Right lobe of liver (tissue), 4 donors: ENCODE measurements at regions not wholly inside any gene's neighbourhood (a gene's known extent, or its start where the extent isn't known, plus 50 kb on each side); places are given as distances from the start of the nearest gene placed in this dataset.

ENCODE experiments used
- POLR2A ChIP-seq: fragments of 450-650 bp; IDR thresholded peaks from one replicate; pipeline ENCODE4 v1.6.1; 2017; ENCODE audit warnings: antibody characterized with exemption, mild to moderate bottlenecking
- TF ChIP-seq, protein P1 (sequence below), 4 donors: fragments of 200-600 bp in 3 of 4; fragments of 450-650 bp in 1 of 4; IDR thresholded peaks; one replicate each; pipeline versions ENCODE4 v1.5.1 to v1.8.0; 2016 to 2022; ENCODE audit warnings: antibody characterized with exemption in 4 of 4, mild to moderate bottlenecking in 2 of 4
- donor health status: DM: no; HTN: no; CAD: no.
- donor health status: DM: no; HTN: no; CAD: no.
- donor health status: DM: no; HTN: yes; CAD: no.

DNA sequence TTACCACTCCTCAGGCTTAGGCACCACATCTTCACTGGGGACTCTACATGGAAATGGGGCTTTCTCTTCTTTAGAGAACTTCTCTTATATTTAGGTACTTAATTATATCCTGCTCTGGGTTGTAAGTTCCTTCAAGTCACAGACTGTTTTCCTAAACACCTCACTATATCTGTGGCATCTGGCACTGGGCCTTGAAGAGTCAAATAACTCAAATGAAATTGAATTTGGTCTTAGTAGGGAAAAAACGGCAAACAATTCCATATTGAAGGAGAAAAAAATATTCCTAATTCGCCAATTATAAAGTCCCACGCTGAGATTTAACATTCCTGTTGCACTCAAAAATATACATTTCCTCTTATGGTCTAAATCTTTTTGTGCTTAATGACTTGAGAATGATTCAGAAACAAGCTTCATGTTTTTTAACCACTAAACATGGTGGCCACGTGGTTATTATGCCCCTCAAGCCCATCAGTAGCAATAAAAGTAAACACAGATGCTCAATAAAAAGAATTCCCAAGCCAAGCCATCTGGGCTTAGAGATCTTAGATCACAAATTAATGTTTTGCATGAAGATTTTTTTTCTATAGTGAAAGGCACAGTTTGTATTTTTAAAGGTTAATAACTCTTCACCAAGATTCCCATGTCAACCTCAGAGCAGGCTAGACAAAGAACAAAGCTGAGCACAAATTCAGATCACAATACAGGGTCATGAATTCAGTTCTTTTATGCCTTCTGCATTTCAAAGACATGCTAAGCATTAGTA is 105.5 kb upstream of the SYT4 start:
- TF ChIP-seq, protein P1, sequence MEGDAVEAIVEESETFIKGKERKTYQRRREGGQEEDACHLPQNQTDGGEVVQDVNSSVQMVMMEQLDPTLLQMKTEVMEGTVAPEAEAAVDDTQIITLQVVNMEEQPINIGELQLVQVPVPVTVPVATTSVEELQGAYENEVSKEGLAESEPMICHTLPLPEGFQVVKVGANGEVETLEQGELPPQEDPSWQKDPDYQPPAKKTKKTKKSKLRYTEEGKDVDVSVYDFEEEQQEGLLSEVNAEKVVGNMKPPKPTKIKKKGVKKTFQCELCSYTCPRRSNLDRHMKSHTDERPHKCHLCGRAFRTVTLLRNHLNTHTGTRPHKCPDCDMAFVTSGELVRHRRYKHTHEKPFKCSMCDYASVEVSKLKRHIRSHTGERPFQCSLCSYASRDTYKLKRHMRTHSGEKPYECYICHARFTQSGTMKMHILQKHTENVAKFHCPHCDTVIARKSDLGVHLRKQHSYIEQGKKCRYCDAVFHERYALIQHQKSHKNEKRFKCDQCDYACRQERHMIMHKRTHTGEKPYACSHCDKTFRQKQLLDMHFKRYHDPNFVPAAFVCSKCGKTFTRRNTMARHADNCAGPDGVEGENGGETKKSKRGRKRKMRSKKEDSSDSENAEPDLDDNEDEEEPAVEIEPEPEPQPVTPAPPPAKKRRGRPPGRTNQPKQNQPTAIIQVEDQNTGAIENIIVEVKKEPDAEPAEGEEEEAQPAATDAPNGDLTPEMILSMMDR (IDR thresholded peaks at IDR 0.05): no peak
- no peak for TF ChIP-seq POLR2A
